Activated T-helper 2 cell treated with anti-CD3 and anti-CD28 coated beads, Interferon-gamma antibody, Interleukin-2, Interleukin-4, amounts not matched to agents 10 μg/mL and 5 μg/mL and 100 μg/mL, durations not matched to agents 14 hours and 24 hours and 36 hours (primary cell): ENCODE measurements at regions not wholly inside any gene's neighbourhood (a gene's known extent, or its start where the extent isn't known, plus 50 kb on each side); places are given as distances from the start of the nearest gene placed in this dataset.

Source experiments
- DNase-seq: peaks from one replicate; pipeline ENCODE4 v3.0.0; 2021; ENCODE audit warnings: low spot score
- H3K27ac Mint-ChIP-seq: one replicate; pipeline ENCODE4 v1.8.0; 2021; ENCODE audit warnings: mixed read lengths
- H3K27me3 Mint-ChIP-seq: one replicate; pipeline ENCODE4 v1.8.0; 2021; ENCODE audit warnings: low read depth, mixed read lengths
- H3K36me3 Mint-ChIP-seq: one replicate; pipeline ENCODE4 v1.8.0; 2021; ENCODE audit warnings: low read depth, mixed read lengths
- H3K4me1 Mint-ChIP-seq: one replicate; pipeline ENCODE4 v1.8.0; 2021; ENCODE audit warnings: low read depth, mixed read lengths
- H3K4me3 Mint-ChIP-seq: one replicate; pipeline ENCODE4 v1.8.0; 2021; ENCODE audit warnings: low read depth, mild to moderate bottlenecking, moderate library complexity, mixed read lengths
- H3K9me3 Mint-ChIP-seq: one replicate; pipeline ENCODE4 v1.8.0; 2021; ENCODE audit warnings: mixed read lengths
- intact Hi-C: fragments of 100-400 bp; cut with micrococcal nuclease; formaldehyde crosslinking; loops from one replicate; pipeline ENCODE4 v1.15.1; 2023

DNA sequence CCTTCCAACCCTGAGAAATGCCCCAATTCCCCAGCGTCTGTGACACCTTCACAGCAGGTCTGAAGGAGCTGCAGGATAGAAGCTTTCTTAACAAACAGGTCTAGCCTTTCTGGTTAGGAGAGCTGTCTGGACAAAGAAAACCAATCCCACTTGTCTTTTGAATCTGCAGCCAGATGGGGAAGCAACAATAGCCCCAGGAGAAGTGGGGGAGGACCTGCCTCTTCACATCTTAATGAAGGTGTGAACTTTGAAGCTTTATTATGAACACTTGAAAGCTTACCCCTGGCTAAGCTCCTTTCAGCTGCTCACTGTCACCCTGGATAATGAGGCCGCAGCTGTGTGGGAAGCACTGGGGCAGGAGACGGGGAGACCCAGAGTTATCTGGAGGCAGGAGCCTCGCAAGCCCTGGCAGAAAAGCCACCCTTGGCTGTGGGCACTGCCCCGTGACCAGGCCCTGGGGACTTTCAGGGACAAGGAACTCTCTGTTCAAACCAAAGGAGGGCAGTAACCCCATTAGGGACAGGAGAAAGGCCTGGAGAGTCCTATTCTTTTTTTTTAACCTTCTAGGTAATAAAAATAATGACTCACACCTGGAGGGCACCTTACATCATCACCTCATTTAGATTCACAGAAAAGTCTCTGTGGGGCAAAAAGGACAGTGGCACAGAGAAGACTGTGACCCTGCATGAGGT lies 151.8 kb upstream of the RAD23B start:
- intact Hi-C loops: no loop called here

DNA sequence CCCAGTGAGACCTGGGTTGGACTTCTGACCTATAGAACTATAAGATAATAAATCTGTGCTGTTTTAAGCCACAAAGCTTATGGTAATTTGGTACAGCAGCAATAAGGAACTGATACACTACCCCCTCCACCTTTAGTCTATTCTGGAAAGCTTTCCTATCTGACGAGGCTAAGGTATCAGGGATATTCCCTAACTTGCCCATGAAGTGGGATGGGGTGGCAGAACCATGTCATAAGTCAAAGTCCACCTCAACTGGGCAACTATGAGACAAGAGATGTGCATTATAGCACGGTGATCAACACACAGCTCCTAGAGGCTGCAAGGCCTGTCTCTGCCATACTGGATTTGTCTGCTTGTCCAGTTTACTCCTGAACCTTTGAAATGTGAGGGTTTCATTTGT lies 146.8 kb upstream of the RAD23B start:
- intact Hi-C loops: no loop called here
- H3K27me3 Mint-ChIP-seq: peaks cover 3% of the 10 kb centered on the region
- H3K9me3 Mint-ChIP-seq: no peaks in the 10 kb centered on the region
- DNase-seq: no peak
- H3K36me3 Mint-ChIP-seq: no peaks in the 10 kb centered on the region
- no peak overlapping the region for H3K4me3 Mint-ChIP-seq
- no peaks in the 10 kb centered on the region for H3K4me1 Mint-ChIP-seq
- no peak overlapping the region for H3K27ac Mint-ChIP-seq

More for the DNA sequence above, 151.8 kb upstream of the RAD23B start:
- H3K4me3 Mint-ChIP-seq: no peak overlapping the region
- no peak for DNase-seq
- no peaks in the 10 kb centered on the region for H3K9me3 Mint-ChIP-seq
- no peak overlapping the region for H3K27ac Mint-ChIP-seq
- H3K4me1 Mint-ChIP-seq: no peaks in the 10 kb centered on the region
- H3K27me3 Mint-ChIP-seq: no peaks in the 10 kb centered on the region
- no peaks in the 10 kb centered on the region for H3K36me3 Mint-ChIP-seq

- Mint-ChIP-seq H3K36me3 (no peaks in the 10 kb centered on the region), H3K4me1 (no peaks in the 10 kb centered on the region), H3K27me3 (peaks cover 5% of the 10 kb centered on the region), H3K4me3 (no peak overlapping the region), H3K9me3 (no peaks in the 10 kb centered on the region), H3K27ac (no peak overlapping the region)
- DNase-seq: no peak
- intact Hi-C loops: loop anchor here (1.0 kb wide), 1 partner anchor 35 kb away; no protein-coding TSS in a partner anchor
These were observed 145.4 kb upstream of the RAD23B start for GRCh38 chr9:107137495-107138202.

DNA sequence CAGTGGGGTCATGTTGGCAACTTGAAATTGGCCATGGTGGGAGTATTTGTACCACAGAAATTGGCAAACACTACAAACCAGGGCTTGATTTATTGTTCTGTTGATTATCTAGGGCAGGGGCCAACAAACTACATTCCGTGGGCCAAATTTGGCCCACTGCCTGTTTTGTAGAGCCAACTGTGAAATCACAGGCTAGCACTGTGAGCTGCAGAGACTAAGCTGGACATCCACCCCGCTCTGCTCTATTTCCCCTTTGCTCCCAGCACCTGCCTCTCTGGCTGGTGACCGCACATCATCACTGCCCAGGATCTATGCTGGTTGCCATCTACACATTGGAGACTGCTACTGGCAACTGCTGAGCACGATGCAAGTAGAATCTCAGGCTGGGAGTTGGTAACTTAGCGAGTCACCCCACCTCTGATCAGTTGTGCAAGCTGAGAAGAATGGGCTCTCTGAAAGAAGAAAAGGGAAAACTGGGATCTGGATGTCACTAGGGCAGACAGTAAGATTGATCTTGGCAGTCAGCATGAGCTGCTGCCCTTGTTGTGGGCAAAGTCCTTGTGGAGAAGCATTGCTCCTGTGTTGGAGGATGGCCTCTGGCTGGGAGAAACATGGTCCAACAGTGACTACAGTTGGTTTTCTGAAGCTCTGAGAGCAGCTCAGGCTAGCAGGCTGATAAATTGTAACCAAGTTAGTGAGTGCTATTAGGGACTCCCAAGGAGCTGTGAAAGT lies 144.7 kb upstream of the RAD23B start:
- H3K27me3 Mint-ChIP-seq: peaks cover 5% of the 10 kb centered on the region
- intact Hi-C loops: no loop called here
- no peak overlapping the region for H3K4me3 Mint-ChIP-seq
- H3K9me3 Mint-ChIP-seq: no peaks in the 10 kb centered on the region
- DNase-seq: no peak
- no peaks in the 10 kb centered on the region for H3K4me1 Mint-ChIP-seq
- no peaks in the 10 kb centered on the region for H3K36me3 Mint-ChIP-seq
- H3K27ac Mint-ChIP-seq: no peak overlapping the region

DNA sequence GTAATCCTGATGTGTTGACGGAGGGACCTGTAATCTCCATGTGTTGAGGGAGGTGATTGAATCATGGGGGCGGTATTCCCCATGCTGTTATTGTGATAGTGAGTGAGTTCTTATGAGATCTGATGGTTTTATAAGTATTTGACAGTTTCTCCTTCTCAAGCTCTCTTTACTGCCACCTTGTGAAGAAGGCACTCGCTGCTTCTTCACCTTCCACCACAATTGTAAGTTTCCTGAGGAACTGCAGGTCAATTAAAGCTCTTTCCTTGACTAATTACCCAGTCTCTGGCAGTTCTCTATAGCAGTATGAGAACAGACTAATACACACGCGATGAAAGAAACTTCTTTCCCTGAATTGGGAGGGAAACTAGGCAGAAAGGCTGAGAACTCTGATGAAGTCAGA lies 141.1 kb upstream of the RAD23B start:
- Mint-ChIP-seq H3K4me1 (no peaks in the 10 kb centered on the region), H3K4me3 (no peak overlapping the region), H3K9me3 (no peaks in the 10 kb centered on the region), H3K36me3 (no peaks in the 10 kb centered on the region), H3K27me3 (peaks cover 5% of the 10 kb centered on the region), H3K27ac (no peak overlapping the region)
- no peak for DNase-seq
- intact Hi-C loops: no loop called here

DNA sequence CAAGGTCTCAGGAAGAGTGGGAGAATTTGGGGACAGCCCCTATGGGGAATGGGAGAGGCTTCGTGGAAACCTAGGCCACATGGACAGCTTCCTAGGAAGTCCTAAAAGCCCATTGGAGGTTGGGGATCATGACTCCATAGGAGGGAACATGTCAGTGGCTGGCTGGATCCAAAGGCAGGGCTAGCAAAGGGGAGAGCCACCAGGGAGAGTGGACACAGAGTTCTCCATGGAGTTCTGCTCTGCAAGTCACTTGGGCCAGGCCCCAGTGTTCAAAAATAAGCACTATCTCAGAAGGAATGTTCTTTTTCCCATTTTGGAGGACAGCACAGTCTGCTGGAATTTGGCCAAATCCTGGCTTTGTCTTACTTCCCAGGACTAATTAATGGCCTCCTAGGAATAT lies 140.6 kb upstream of the RAD23B start:
- no peaks in the 10 kb centered on the region for H3K36me3 Mint-ChIP-seq
- no peak for DNase-seq
- no peaks in the 10 kb centered on the region for H3K9me3 Mint-ChIP-seq
- H3K4me3 Mint-ChIP-seq: no peak overlapping the region
- H3K27me3 Mint-ChIP-seq: peaks cover 5% of the 10 kb centered on the region
- intact Hi-C loops: no loop called here
- no peak overlapping the region for H3K27ac Mint-ChIP-seq
- no peaks in the 10 kb centered on the region for H3K4me1 Mint-ChIP-seq

GRCh38 chr9:107142896-107143603 lies 140.0 kb upstream of the RAD23B start:
- no peak overlapping the region for H3K27ac Mint-ChIP-seq
- H3K4me3 Mint-ChIP-seq: no peak overlapping the region
- intact Hi-C loops: no loop called here
- H3K36me3 Mint-ChIP-seq: no peaks in the 10 kb centered on the region
- H3K27me3 Mint-ChIP-seq: peaks cover 5% of the 10 kb centered on the region
- no peaks in the 10 kb centered on the region for H3K9me3 Mint-ChIP-seq
- no peak for DNase-seq
- H3K4me1 Mint-ChIP-seq: no peaks in the 10 kb centered on the region

DNA sequence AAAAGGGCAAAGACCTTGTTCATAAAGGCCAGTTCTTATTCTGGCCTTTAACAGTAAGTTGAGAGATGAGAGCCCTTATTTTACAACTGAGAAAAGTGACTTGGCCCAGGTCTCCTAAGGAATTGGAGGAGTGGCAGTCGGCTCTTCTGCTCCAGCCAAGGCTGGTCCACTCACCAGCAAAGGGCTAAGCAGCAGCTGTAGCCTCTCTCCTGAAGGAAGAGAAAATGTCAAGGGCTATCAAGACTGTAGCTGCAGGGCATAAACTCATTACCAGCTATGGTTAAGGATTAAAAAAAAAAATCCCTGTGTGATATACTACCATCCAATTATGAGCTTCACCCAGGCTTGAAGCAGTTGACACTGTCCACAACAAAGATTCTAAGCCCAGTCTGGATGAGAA lies 138.6 kb upstream of the RAD23B start:
- no peak for DNase-seq
- H3K9me3 Mint-ChIP-seq: no peaks in the 10 kb centered on the region
- no peak overlapping the region for H3K4me3 Mint-ChIP-seq
- H3K27ac Mint-ChIP-seq: no peak overlapping the region
- intact Hi-C loops: no loop called here
- no peaks in the 10 kb centered on the region for H3K36me3 Mint-ChIP-seq
- H3K27me3 Mint-ChIP-seq: peaks cover 3% of the 10 kb centered on the region
- H3K4me1 Mint-ChIP-seq: no peaks in the 10 kb centered on the region

- Mint-ChIP-seq H3K27ac (no peak overlapping the region), H3K9me3 (no peaks in the 10 kb centered on the region), H3K27me3 (peaks cover under 1% of the 10 kb centered on the region), H3K4me1 (no peaks in the 10 kb centered on the region), H3K36me3 (no peaks in the 10 kb centered on the region), H3K4me3 (no peak overlapping the region)
- DNase-seq: no peak
- intact Hi-C loops: no loop called here
These were observed 135.9 kb upstream of the RAD23B start for GRCh38 chr9:107147134-107147533.

- no peaks in the 10 kb centered on the region for H3K9me3 Mint-ChIP-seq
- H3K4me3 Mint-ChIP-seq: no peak overlapping the region
- no peak overlapping the region for H3K27ac Mint-ChIP-seq
- no peak for DNase-seq
- H3K27me3 Mint-ChIP-seq: no peaks in the 10 kb centered on the region
- no peaks in the 10 kb centered on the region for H3K4me1 Mint-ChIP-seq
- intact Hi-C loops: no loop called here
- no peaks in the 10 kb centered on the region for H3K36me3 Mint-ChIP-seq
These were observed 134.9 kb upstream of the RAD23B start for GRCh38 chr9:107148216-107148615.

- no peaks in the 10 kb centered on the region for H3K36me3 Mint-ChIP-seq
- no peak for DNase-seq
- no peaks in the 10 kb centered on the region for H3K4me1 Mint-ChIP-seq
- no peak overlapping the region for H3K27ac Mint-ChIP-seq
- no peaks in the 10 kb centered on the region for H3K9me3 Mint-ChIP-seq
- no peak overlapping the region for H3K4me3 Mint-ChIP-seq
- no peaks in the 10 kb centered on the region for H3K27me3 Mint-ChIP-seq
- intact Hi-C loops: no loop called here
These were observed 133.3 kb upstream of the RAD23B start for GRCh38 chr9:107149756-107150155.

DNA sequence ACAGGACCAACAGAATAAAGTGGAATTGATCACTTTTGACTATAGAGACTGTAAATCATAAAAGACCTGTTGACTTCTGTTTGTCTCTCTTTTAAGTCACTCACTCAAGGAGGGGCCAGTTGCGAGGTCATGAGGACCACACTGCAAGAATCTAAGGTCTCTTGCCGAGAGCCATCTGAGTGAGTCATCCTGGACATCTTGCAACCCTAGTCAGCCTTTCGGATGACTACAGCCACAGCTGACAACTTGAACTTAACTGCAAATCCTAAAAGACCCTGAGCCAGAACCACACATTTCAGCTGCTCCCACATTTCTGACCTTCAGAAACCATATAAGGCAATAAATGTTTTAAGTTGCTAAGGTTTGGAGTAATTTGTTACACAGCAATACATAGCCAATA lies 129.7 kb upstream of the RAD23B start:
- Mint-ChIP-seq H3K4me1 (no peaks in the 10 kb centered on the region), H3K4me3 (no peak overlapping the region), H3K36me3 (no peaks in the 10 kb centered on the region), H3K9me3 (no peaks in the 10 kb centered on the region), H3K27me3 (peaks cover 3% of the 10 kb centered on the region), H3K27ac (no peak overlapping the region)
- intact Hi-C loops: no loop called here
- no peak for DNase-seq
